ENCODE measurements at regions not wholly inside any gene's neighbourhood (a gene's known extent, or its start where the extent isn't known, plus 50 kb on each side); places are given as distances from the start of the nearest gene placed in this dataset.

DNA sequence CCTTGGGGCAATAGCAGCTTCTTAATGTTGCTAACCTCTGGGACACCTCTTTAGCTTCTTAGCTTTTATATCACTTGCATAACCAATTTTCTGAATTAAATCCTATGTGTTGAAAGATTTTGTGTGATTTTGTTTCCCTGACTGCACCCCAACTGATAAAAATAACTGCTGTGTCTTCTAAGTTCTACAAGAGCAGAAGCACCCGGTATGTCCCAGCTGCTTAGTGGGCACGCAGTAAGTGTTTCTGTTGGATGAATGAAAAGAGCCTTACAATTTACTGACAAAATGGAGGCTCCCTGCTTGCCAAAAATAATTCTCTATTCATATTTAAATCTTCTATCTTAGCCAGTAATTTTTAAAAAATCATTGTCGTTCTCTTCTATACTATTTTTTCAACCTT, 53.1 kb upstream of the GALNT5 start:
- 89 to 92% methylated on average over 3 of the region's 3 CpGs for WGBS, 2 donors
- no peaks in the 10 kb centered on the region for H3K27me3 ChIP-seq
- intact Hi-C loops (cut with DNase I): no loop called here
- H3K27ac ChIP-seq: no peak overlapping the region
- H3K4me3 ChIP-seq: no peak overlapping the region
- H3K4me1 ChIP-seq: no peaks in the 10 kb centered on the region
- no peaks in the 10 kb centered on the region for H3K9me3 ChIP-seq
- ATAC-seq: no peak
- no peak for DNase-seq
- TF ChIP-seq CTCF (IDR thresholded peaks at IDR 0.05): no peak
- H3K36me3 ChIP-seq: no peaks in the 10 kb centered on the region

GRCh38 chr2:157206916-157207315, 50.6 kb upstream of the GALNT5 start:
- H3K4me1 ChIP-seq: no peaks in the 10 kb centered on the region

More at GRCh38 chr2:157206916-157207315, 50.6 kb upstream of the GALNT5 start:
- intact Hi-C loops (cut with DNase I): no loop called here
- Histone ChIP-seq H3K9me3 (no peaks in the 10 kb centered on the region), H3K4me3 (no peak overlapping the region), H3K27ac (no peak overlapping the region), H3K27me3 (no peaks in the 10 kb centered on the region), H3K36me3 (no peaks in the 10 kb centered on the region)
- 60 to 74% methylated on average over 3 of the region's 3 CpGs for WGBS, 2 donors
- ATAC-seq: no peak
- no peak for DNase-seq
- no peak for TF ChIP-seq CTCF (IDR thresholded peaks at IDR 0.05)
